Astrocyte of the cerebellum (primary cell): ENCODE measurements at regions not wholly inside any gene's neighbourhood (a gene's known extent, or its start where the extent isn't known, plus 50 kb on each side); places are given as distances from the start of the nearest gene placed in this dataset.

Experiments used
- DNase-seq: peaks from one replicate; pipeline ENCODE4 v3.0.0-alpha.2; 2011; ENCODE audit warnings: low read depth
- H3K4me3 ChIP-seq: 2 replicates; pipeline ENCODE4 v1.5.1; 2011; ENCODE audit warnings: mild to moderate bottlenecking, low read depth, low read length, moderate library complexity
- in situ Hi-C: cut with HindIII; loops from 2 replicates; pipeline ENCODE4 v1.10.0; 2017; ENCODE audit warnings: low sequenced_read_pairs
- TF ChIP-seq, protein P1 (sequence below): IDR thresholded peaks from 2 replicates; pipeline ENCODE4 v1.5.1; 2012; ENCODE audit warnings: low read length, low read depth, moderate library complexity, mild to moderate bottlenecking; ENCODE audit errors: missing control alignments

DNA sequence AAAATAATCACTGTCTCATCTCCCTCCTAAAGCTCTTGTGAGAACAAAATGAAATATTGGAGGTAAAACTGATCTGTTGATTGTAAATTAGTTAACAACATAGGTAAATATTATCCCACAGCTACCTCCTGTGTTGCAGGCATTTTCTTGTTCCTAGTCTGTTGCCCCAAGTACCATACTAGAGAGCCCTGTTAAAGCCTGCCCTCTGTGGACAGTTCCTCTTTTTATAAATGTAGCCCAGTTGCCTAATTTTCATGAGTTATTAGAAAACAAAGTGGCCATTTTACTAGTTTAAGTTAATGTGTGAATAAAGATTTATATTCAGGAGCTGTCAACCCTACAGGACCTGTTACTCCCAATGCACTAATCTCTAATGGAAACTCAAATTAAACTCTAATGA lies 180.0 kb upstream of the KCND3 start:
- DNase-seq, result no peak
- in situ Hi-C loops, result no loop called here
- TF ChIP-seq, protein P1, sequence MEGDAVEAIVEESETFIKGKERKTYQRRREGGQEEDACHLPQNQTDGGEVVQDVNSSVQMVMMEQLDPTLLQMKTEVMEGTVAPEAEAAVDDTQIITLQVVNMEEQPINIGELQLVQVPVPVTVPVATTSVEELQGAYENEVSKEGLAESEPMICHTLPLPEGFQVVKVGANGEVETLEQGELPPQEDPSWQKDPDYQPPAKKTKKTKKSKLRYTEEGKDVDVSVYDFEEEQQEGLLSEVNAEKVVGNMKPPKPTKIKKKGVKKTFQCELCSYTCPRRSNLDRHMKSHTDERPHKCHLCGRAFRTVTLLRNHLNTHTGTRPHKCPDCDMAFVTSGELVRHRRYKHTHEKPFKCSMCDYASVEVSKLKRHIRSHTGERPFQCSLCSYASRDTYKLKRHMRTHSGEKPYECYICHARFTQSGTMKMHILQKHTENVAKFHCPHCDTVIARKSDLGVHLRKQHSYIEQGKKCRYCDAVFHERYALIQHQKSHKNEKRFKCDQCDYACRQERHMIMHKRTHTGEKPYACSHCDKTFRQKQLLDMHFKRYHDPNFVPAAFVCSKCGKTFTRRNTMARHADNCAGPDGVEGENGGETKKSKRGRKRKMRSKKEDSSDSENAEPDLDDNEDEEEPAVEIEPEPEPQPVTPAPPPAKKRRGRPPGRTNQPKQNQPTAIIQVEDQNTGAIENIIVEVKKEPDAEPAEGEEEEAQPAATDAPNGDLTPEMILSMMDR, result no peak
- H3K4me3 ChIP-seq, result no peak overlapping the region

- in situ Hi-C loops, result no loop called here
- peak; percentile 2 for DNase-seq
- TF ChIP-seq, protein P1, result no peak
- no peak overlapping the region for H3K4me3 ChIP-seq
Measured at GRCh38 chr1:112172294-112172882, 182.9 kb upstream of the KCND3 start.

- TF ChIP-seq, protein P1, result no peak
- in situ Hi-C loops, result no loop called here
- no peak overlapping the region for H3K4me3 ChIP-seq
- no peak for DNase-seq
Measured at GRCh38 chr1:112177314-112177713, 187.8 kb upstream of the KCND3 start.

GRCh38 chr1:112188611-112189010 lies 199.1 kb upstream of the KCND3 start:
- H3K4me3 ChIP-seq, result no peak overlapping the region
- no peak for DNase-seq
- in situ Hi-C loops, result no loop called here
- TF ChIP-seq, protein P1, result no peak

DNA sequence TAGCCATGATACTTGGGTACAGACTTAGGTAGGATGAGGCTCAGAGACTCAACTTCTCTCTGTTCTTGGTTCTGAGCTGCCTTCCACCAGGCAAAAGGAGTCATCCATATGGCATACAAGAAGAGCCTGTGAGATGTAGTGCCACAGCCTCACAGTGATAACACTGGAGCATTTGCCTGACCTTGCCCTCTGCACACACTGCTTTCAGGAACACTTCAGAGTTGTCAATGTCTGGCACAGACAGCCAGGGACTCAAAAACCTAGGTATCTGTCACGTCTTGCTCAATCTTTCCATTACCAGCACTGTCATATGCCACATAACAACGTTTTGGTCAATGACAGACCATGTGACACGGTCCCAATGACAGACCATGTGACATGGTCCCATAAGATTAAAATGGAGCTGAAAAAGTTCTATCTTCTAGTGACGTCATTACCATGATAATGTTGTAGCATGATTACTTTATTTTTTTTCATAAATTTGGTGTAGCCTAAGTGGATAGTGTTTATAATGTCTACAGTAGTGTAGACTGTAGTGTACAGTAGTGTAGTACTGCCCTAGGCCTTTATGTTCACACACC lies 199.9 kb upstream of the CTTNBP2NL start:
- in situ Hi-C loops, result no loop called here
- TF ChIP-seq, protein P1, result no peak
- H3K4me3 ChIP-seq, result no peak overlapping the region

DNA sequence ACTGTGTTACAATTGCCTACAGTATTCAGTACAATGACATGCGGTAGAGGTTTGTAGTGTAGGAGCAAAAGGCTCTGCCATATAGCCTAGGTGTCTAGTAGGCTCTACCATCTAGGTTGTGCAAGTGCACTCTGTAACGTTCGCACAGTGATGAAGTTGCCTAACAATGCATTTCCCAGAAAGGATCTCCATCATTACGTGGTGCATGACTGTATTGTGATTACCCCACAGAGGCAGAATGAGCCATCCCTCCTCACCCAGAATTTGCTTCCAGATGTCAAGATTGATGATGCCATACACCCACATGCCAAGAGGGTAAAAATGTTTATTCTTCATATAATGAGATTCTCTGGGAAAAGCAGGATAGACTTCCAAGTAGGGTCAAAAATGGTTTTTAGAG lies 199.3 kb upstream of the CTTNBP2NL start:
- no peak overlapping the region for H3K4me3 ChIP-seq
- TF ChIP-seq, protein P1, result no peak
- in situ Hi-C loops, result no loop called here
- DNase-seq, result no peak

More for the DNA sequence above, 199.9 kb upstream of the CTTNBP2NL start:
- DNase-seq, result no peak

- in situ Hi-C loops, result no loop called here
Measured at GRCh38 chr1:112209493-112209892, 186.5 kb upstream of the CTTNBP2NL start.

More at GRCh38 chr1:112209493-112209892, 186.5 kb upstream of the CTTNBP2NL start:
- no peak for DNase-seq
- TF ChIP-seq, protein P1, result no peak
- no peak overlapping the region for H3K4me3 ChIP-seq
